HepG2 (cell line): ENCODE measurements at regions not wholly inside any gene's neighbourhood (a gene's known extent, or its start where the extent isn't known, plus 50 kb on each side); places are given as distances from the start of the nearest gene placed in this dataset.

Experiments used
- ATAC-seq: fragments of 200-7000 bp; cut with Tn5 transposase; 3 replicates; pipeline ENCODE4 v1.9.1; 2020; ENCODE audit warnings: mild to moderate bottlenecking, moderate library complexity
- BruUV-seq: library from RNA; stranded (reverse); fragments of 400-500 nt; replicated peaks from 2 replicates; lab custom pipeline; 2021; lab: Mats Ljungman, UMichigan
- CTCF ChIA-PET: fragments of 300-600 bp; formaldehyde crosslinking; extraction: SDS; loops from one replicate; lab custom pipeline; 2021; ENCODE audit warnings: low total read pairs, inconsistent platforms, low intra/inter-chr PET ratio; lab: Yijun Ruan, JAX
- POLR2A ChIA-PET: fragments of 350-600 bp; sonication (Branson Sonifier 250); formaldehyde crosslinking; loops from one replicate; lab custom pipeline; 2020; ENCODE audit warnings: antibody characterized with exemption, inconsistent platforms; lab: Yijun Ruan, JAX
- DNase-seq: peaks from one replicate; pipeline ENCODE4 v3.0.0-alpha.2; 2015; ENCODE audit warnings: low spot score
- FAIRE-seq: peaks from 3 replicates; lab custom pipeline; 2011; peaks lifted over from hg19 to GRCh38; lab: Jason Lieb, UNC
- H2AFZ ChIP-seq: one replicate; pipeline ENCODE4 v1.6.1; 2011; ENCODE audit warnings: low read length, inconsistent platforms
- H3K27ac ChIP-seq: fragments of 300-600 bp; 3 replicates; pipeline ENCODE4 v1.8.0; 2011; ENCODE audit warnings: mixed run types, mild to moderate bottlenecking, mixed read lengths, low read length, inconsistent platforms; ENCODE audit not compliant: insufficient read depth; ENCODE audit errors: extremely low read length
- H3K27me3 ChIP-seq, 2 experiments: fragments of 200-600 bp in 1 of 2; 2 replicates in 1 of 2; 3 replicates in 1 of 2; pipeline versions ENCODE4 v1.6.0 to v1.8.0; 2011; ENCODE audit warnings: low read length in 2 of 2, mild to moderate bottlenecking in 2 of 2, moderate library complexity in 2 of 2, inconsistent platforms in 1 of 2; ENCODE audit not compliant: insufficient read depth in 2 of 2, control insufficient read depth in 1 of 2
- H3K36me3 ChIP-seq, 2 experiments: fragments of 200-600 bp in 1 of 2; replicated peaks in 1 of 2; 2 replicates in 1 of 2; 3 replicates in 1 of 2; pipeline versions ENCODE4 v1.5.1 to v1.8.0; 2011; ENCODE audit warnings: low read length in 2 of 2, inconsistent platforms in 1 of 2; ENCODE audit not compliant: insufficient read depth in 2 of 2, control insufficient read depth in 1 of 2
- H3K4me1 ChIP-seq: 2 replicates; pipeline ENCODE4 v1.5.1; 2012; ENCODE audit warnings: low read length, inconsistent platforms; ENCODE audit not compliant: insufficient read depth
- H3K4me2 ChIP-seq: 2 replicates; pipeline ENCODE4 v1.6.0; 2011; ENCODE audit warnings: low read depth, low read length, inconsistent platforms
- H3K4me3 ChIP-seq, 3 experiments: fragments of 200-600 bp in 1 of 3; sonication (generic), shearing (Covaris generic) in 1 of 3; replicated peaks in 1 of 3; 2 replicates each; pipeline ENCODE4 v1.5.1; 2011 to 2016; ENCODE audit warnings: low read length in 3 of 3, inconsistent platforms in 2 of 3, low read depth in 2 of 3, mild to moderate bottlenecking in 2 of 3, control low read depth in 1 of 3, mixed read lengths in 1 of 3; ENCODE audit not compliant: insufficient read depth in 1 of 3
- H3K79me2 ChIP-seq: one replicate; pipeline ENCODE4 v1.6.1; 2011; ENCODE audit warnings: low read length, inconsistent platforms; ENCODE audit not compliant: insufficient read depth
- H3K9ac ChIP-seq: 2 replicates; pipeline ENCODE4 v1.6.0; 2011; ENCODE audit warnings: mild to moderate bottlenecking, low read depth, low read length, inconsistent platforms; ENCODE audit not compliant: insufficient read depth
- H3K9me3 ChIP-seq: 2 replicates; pipeline ENCODE4 v1.5.1; 2012; ENCODE audit warnings: mild to moderate bottlenecking, low read length
- H4K20me1 ChIP-seq: 2 replicates; pipeline ENCODE4 v1.6.0; 2011; ENCODE audit warnings: inconsistent platforms, mild to moderate bottlenecking, low read length, moderate library complexity; ENCODE audit not compliant: insufficient read depth
- ERF ChIP-seq: IDR thresholded peaks from 2 replicates; pipeline ENCODE4 v1.6.1; 2018; ENCODE audit warnings: missing biosample characterization, missing genetic modification reagents
- JARID2 ChIP-seq: sonication (generic); formaldehyde crosslinking; IDR thresholded peaks from 2 replicates; pipeline ENCODE4 v1.8.1; 2023; ENCODE audit warnings: missing genetic modification reagents, inconsistent platforms; ENCODE audit not compliant: insufficient replicate concordance
- JUNB ChIP-seq: sonication (generic); formaldehyde crosslinking; IDR thresholded peaks from 2 replicates; pipeline ENCODE4 v1.8.0; 2022; ENCODE audit warnings: missing genetic modification reagents, mild to moderate bottlenecking, borderline replicate concordance
- KLF15 ChIP-seq: sonication (generic); formaldehyde crosslinking; IDR thresholded peaks from 2 replicates; pipeline ENCODE4 v1.8.1; 2023; ENCODE audit warnings: borderline replicate concordance, mild to moderate bottlenecking, inconsistent platforms, missing genetic modification reagents, mixed read lengths
- MAFF ChIP-seq: IDR thresholded peaks from 2 replicates; pipeline ENCODE4 v1.6.1; 2011; ENCODE audit warnings: low read depth, low read length, improper control_type of control experiment
- MATR3 ChIP-seq: sonication (generic); formaldehyde crosslinking; IDR thresholded peaks from 2 replicates; pipeline ENCODE4 v1.4.0; 2020; ENCODE audit warnings: missing genetic modification reagents
- NAIF1 ChIP-seq: sonication (generic); formaldehyde crosslinking; IDR thresholded peaks from 2 replicates; pipeline ENCODE4 v1.5.0; 2020; ENCODE audit warnings: mild to moderate bottlenecking, missing genetic modification reagents, borderline replicate concordance
- PHB2 ChIP-seq: fragments of 450-650 bp; IDR thresholded peaks from 2 replicates; pipeline ENCODE4 v1.6.1; 2018; ENCODE audit not compliant: partially characterized antibody
- RBM22 ChIP-seq: fragments of 200-400 bp; formaldehyde crosslinking; optimal IDR thresholded peaks from 2 replicates; pipeline ENCODE3; 2017; ENCODE audit warnings: mild to moderate bottlenecking, low read length, moderate library complexity
- TERF1 ChIP-seq: sonication (generic); formaldehyde crosslinking; IDR thresholded peaks from 2 replicates; pipeline ENCODE4 v1.8.0; 2022; ENCODE audit warnings: mild to moderate bottlenecking, missing genetic modification reagents, moderate library complexity
- TOE1 ChIP-seq: sonication (generic); formaldehyde crosslinking; IDR thresholded peaks from 2 replicates; pipeline ENCODE4 v1.4.0; 2020; ENCODE audit warnings: mild to moderate bottlenecking, missing genetic modification reagents
- ZFP90 ChIP-seq: sonication (generic); formaldehyde crosslinking; IDR thresholded peaks from 2 replicates; pipeline ENCODE4 v1.8.0; 2022; ENCODE audit warnings: missing genetic modification reagents, mild to moderate bottlenecking, inconsistent platforms, borderline replicate concordance
- ZNF17 ChIP-seq: sonication (generic); formaldehyde crosslinking; IDR thresholded peaks from 2 replicates; pipeline ENCODE4 v1.5.0; 2020; ENCODE audit warnings: mild to moderate bottlenecking, missing genetic modification reagents
- ZNF225 ChIP-seq: sonication (generic); formaldehyde crosslinking; IDR thresholded peaks from 2 replicates; pipeline ENCODE4 v1.4.0; 2020; ENCODE audit warnings: mild to moderate bottlenecking, missing genetic modification reagents
- ZNF441 ChIP-seq: sonication (generic); formaldehyde crosslinking; IDR thresholded peaks from 2 replicates; pipeline ENCODE4 v1.7.0; 2021; ENCODE audit warnings: missing genetic modification reagents, borderline replicate concordance
- ZNF510 ChIP-seq: sonication (generic); formaldehyde crosslinking; IDR thresholded peaks from 2 replicates; pipeline ENCODE4 v1.4.0; 2020; ENCODE audit warnings: low read depth, mild to moderate bottlenecking, missing genetic modification reagents
- ZNF703 ChIP-seq: sonication (generic); formaldehyde crosslinking; IDR thresholded peaks from 2 replicates; pipeline ENCODE4 v1.5.1; 2020; ENCODE audit warnings: missing genetic modification reagents, mild to moderate bottlenecking, moderate library complexity, borderline replicate concordance
- WGBS: methylation state at CpG from one replicate; pipeline ENCODE4 v1.1.6; 2017; ENCODE audit warnings: low lambda C conversion rate; 5-methylcytosine and 5-hydroxymethylcytosine counted together
- in situ Hi-C: cut with HindIII; loops from 2 replicates; pipeline ENCODE4 v1.10.0; 2017; ENCODE audit warnings: low pct_unique_long_range_greater_than_20kb; ENCODE audit not compliant: extremely low pct_ligation_motif_present
- intact Hi-C: fragments of 100-400 bp; cut with micrococcal nuclease; formaldehyde crosslinking; loops from one replicate; pipeline ENCODE4 v1.10.0; 2022; ENCODE audit not compliant: unreplicated experiment
- TF ChIP-seq, protein P1 (sequence below): sonication (generic); formaldehyde crosslinking; IDR thresholded peaks from 2 replicates; pipeline ENCODE4 v1.4.0; 2020; ENCODE audit warnings: mild to moderate bottlenecking, missing genetic modification reagents

DNA sequence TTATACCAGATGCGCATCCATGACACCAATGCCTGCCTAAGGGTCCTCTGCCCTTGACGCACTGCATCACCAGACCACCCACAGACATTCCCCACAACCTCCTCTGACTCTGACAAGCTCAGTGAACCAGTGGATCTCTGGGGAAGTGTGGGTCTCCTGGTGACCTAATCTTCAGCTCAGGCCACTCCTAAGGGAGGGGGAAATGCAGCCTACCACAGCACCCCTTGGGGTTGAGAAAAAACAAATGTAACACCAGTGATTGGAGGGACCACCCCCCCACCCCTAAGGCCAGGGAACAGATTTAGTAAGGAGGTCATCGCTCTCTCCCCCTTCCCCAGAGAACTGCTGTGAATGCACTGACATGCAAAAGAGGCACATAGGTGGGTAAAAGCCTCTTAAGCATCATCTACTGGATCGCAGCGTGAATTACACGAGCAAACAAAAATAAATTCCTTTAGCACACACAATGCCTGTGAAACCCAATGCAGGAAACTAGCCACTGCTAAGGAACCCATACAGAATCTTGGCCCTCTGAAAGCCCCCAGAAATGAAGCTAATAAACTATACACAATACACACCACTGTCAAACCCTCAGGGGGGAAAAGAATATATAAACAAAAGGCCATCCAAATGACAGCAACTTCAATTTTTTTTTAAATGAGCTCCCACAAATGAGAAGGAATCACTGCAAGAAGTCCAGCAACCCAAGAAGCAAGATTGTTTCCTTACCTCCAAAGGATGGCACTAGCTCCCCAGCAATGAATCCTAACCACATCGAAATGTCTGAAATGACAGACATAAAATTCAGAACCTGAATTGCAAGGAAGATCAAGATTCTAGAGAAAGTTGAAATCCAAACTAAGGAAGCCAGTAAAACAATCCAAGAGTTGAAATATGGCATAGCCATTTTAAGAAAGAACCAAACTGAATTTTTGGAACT is 513.7 kb upstream of the PTGER4 start:
- in situ Hi-C loops (no loop called here), intact Hi-C loops (no loop called here)
- DNase-seq, result no peak
- Histone ChIP-seq H2AFZ (no peak overlapping the region), H4K20me1 (no peaks in the 10 kb centered on the region), H3K36me3 (no peaks in the 10 kb centered on the region), H3K9ac (no peak overlapping the region), H3K4me2 (no peak overlapping the region), H3K79me2 (no peaks in the 10 kb centered on the region), H3K4me1 (no peaks in the 10 kb centered on the region), H3K27ac (no peak overlapping the region), H3K9me3 (peaks cover 43% of the 10 kb centered on the region), H3K4me3 (no peak overlapping the region), H3K27me3 (no peaks in the 10 kb centered on the region; a peak in 1 of 5 replicates)
- POLR2A ChIA-PET, result no interaction called here
- 11% methylated on average over 5 of the region's 7 CpGs for WGBS
- BruUV-seq, result no TSS peak
- CTCF ChIA-PET, result no interaction called here
- no peak for TF ChIP-seq TERF1 (CRISPR knock-in tag)
- no peak for TF ChIP-seq MAFF
- no peak for TF ChIP-seq MATR3 (CRISPR knock-in tag)
- TF ChIP-seq ZFP90, result no peak
- no peak for TF ChIP-seq JARID2 (CRISPR knock-in tag)
- no peak for TF ChIP-seq JUNB
- TF ChIP-seq ZNF703 (CRISPR knock-in tag), result no peak
- TF ChIP-seq RBM22, result no peak
- no peak for TF ChIP-seq KLF15 (CRISPR knock-in tag)
- TF ChIP-seq NAIF1, result no peak
- TF ChIP-seq PHB2, result no peak
- no peak for TF ChIP-seq TOE1 (CRISPR knock-in tag)
- no peak for TF ChIP-seq ZNF17 (CRISPR knock-in tag)
- no peak for TF ChIP-seq ERF (CRISPR knock-in tag)
- TF ChIP-seq ZNF441 (CRISPR knock-in tag), result no peak
- no peak for TF ChIP-seq ZNF225 (CRISPR knock-in tag)
- no peak for TF ChIP-seq ZNF510 (CRISPR knock-in tag)
- TF ChIP-seq, protein P1, sequence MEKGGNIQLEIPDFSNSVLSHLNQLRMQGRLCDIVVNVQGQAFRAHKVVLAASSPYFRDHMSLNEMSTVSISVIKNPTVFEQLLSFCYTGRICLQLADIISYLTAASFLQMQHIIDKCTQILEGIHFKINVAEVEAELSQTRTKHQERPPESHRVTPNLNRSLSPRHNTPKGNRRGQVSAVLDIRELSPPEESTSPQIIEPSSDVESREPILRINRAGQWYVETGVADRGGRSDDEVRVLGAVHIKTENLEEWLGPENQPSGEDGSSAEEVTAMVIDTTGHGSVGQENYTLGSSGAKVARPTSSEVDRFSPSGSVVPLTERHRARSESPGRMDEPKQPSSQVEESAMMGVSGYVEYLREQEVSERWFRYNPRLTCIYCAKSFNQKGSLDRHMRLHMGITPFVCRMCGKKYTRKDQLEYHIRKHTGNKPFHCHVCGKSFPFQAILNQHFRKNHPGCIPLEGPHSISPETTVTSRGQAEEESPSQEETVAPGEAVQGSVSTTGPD (CRISPR knock-in tag), result no peak
- no peak for ATAC-seq
- no peak for FAIRE-seq
